Activated CD4-positive, alpha-beta T cell treated with anti-CD3 and anti-CD28 coated beads for 36 hours (primary cell): ENCODE measurements at regions not wholly inside any gene's neighbourhood (a gene's known extent, or its start where the extent isn't known, plus 50 kb on each side); places are given as distances from the start of the nearest gene placed in this dataset.
A peak's percentile ranks its signal among the peaks of the same experiment; 100 is the strongest.

Experiments
- ATAC-seq: fragments of 200-7000 bp; cut with Tn5 transposase; one replicate; pipeline ENCODE4 v1.10.0; 2021; ENCODE audit warnings: mild to moderate bottlenecking, moderate library complexity
- CTCF ChIA-PET: fragments of 350-600 bp; sonication (Branson Sonifier 250); formaldehyde crosslinking; loops from one replicate; lab custom pipeline; 2021; ENCODE audit warnings: antibody characterized with exemption; lab: Charles Lee
- POLR2A ChIA-PET: fragments of 350-600 bp; sonication (Branson Sonifier 250); formaldehyde crosslinking; loops from one replicate; lab custom pipeline; 2021; ENCODE audit warnings: antibody characterized with exemption, inconsistent platforms; lab: Charles Lee
- DNase-seq: peaks from one replicate; pipeline ENCODE4 v3.0.0-alpha.2; 2020
- H3K27ac Mint-ChIP-seq: one replicate; pipeline ENCODE4 v1.8.0; 2021; ENCODE audit warnings: mixed read lengths
- H3K27me3 Mint-ChIP-seq: one replicate; pipeline ENCODE4 v1.8.0; 2021; ENCODE audit warnings: mixed read lengths
- H3K36me3 Mint-ChIP-seq: one replicate; pipeline ENCODE4 v1.8.0; 2021; ENCODE audit warnings: low read depth, mixed read lengths
- H3K4me1 Mint-ChIP-seq: one replicate; pipeline ENCODE4 v1.8.0; 2021; ENCODE audit warnings: mixed read lengths
- H3K4me3 Mint-ChIP-seq: one replicate; pipeline ENCODE4 v1.8.0; 2021; ENCODE audit warnings: mild to moderate bottlenecking, moderate library complexity, mixed read lengths
- H3K9me3 Mint-ChIP-seq: one replicate; pipeline ENCODE4 v1.8.0; 2021; ENCODE audit warnings: low read depth, mixed read lengths
- intact Hi-C, 2 experiments: fragments of 100-400 bp; cut with DNase I in 1 of 2; cut with micrococcal nuclease in 1 of 2; formaldehyde crosslinking; loops; one replicate each; pipeline versions ENCODE4 v1.14.2 to v1.15.1; 2022 to 2024; cut with DNase I, micrococcal nuclease

DNA sequence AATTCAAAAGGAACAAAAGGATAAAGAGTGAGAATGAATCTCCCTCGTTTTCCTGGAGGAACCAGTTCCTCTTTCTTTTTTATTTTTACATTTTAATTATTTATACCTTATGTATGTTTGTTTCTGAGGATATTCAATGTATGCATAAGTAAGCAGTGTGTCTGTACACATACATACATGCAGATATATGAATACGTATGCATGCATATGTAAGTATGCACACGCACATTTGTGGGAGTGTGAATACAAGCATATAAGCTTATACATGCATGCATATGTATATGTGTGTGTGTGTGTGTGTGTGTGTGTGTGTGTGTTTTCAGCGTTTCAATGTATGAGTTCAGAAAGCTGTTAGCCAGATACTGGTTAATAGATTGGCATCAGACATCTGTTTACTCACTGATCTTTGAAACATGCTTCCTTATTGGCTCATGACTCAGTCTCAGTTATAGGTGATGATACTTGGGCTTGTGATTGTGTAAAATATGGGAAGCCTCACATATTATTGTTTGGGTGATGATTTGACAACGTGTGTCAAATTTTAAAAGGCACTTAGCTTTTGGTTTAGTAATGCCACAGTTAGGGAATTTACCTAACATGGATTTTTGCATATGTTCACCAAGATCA is 279.7 kb upstream of the TRIB2 start:
- H3K4me1 Mint-ChIP-seq, result peaks cover 32% of the 10 kb centered on the region
- no peaks in the 10 kb centered on the region for H3K27me3 Mint-ChIP-seq
- ChIA-PET POLR2A (interaction anchor here (0.7 kb wide), 1 partner anchor 231 kb away, joined by 3 read pairs; no protein-coding TSS in a partner anchor), CTCF (interaction anchor here (0.5 to 1.5 kb wide), 3 partner anchors 12 to 278 kb away, joined by 3 read pairs; no protein-coding TSS in a partner anchor)
- no peaks in the 10 kb centered on the region for H3K9me3 Mint-ChIP-seq
- no peak overlapping the region for H3K27ac Mint-ChIP-seq
- intact Hi-C loops, result no loop called here
- no peak for DNase-seq
- no peak for ATAC-seq
- H3K4me3 Mint-ChIP-seq, result no peak overlapping the region
- H3K36me3 Mint-ChIP-seq, result no peaks in the 10 kb centered on the region

DNA sequence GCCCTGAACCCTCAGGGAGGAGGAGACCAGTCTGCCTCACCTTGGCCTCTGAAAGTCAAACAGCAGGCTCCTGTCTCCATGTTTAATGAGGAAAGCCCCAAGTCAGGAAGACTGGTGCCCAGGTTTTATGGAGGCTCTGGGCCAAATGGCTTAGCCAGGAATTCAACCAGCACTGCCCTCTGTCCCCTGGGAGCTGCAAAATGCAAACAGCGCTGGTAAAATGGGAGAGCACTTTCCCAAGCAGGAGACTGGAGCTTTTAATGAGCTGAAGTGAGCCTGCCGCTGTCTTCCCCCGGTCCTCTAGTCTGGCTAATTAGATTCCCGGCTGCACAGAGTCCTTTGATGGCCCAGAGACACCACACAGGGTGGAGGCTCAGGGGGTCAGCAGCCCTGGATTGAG is 276.0 kb upstream of the TRIB2 start:
- DNase-seq, result no peak
- ChIA-PET POLR2A (no interaction called here), CTCF (no interaction called here)
- H3K27ac Mint-ChIP-seq, result no peak overlapping the region
- H3K9me3 Mint-ChIP-seq, result no peaks in the 10 kb centered on the region
- H3K36me3 Mint-ChIP-seq, result no peaks in the 10 kb centered on the region
- no peak for ATAC-seq
- no peak overlapping the region for H3K4me3 Mint-ChIP-seq
- H3K27me3 Mint-ChIP-seq, result no peaks in the 10 kb centered on the region
- intact Hi-C loops, result no loop called here
- peaks cover 36% of the 10 kb centered on the region for H3K4me1 Mint-ChIP-seq

DNA sequence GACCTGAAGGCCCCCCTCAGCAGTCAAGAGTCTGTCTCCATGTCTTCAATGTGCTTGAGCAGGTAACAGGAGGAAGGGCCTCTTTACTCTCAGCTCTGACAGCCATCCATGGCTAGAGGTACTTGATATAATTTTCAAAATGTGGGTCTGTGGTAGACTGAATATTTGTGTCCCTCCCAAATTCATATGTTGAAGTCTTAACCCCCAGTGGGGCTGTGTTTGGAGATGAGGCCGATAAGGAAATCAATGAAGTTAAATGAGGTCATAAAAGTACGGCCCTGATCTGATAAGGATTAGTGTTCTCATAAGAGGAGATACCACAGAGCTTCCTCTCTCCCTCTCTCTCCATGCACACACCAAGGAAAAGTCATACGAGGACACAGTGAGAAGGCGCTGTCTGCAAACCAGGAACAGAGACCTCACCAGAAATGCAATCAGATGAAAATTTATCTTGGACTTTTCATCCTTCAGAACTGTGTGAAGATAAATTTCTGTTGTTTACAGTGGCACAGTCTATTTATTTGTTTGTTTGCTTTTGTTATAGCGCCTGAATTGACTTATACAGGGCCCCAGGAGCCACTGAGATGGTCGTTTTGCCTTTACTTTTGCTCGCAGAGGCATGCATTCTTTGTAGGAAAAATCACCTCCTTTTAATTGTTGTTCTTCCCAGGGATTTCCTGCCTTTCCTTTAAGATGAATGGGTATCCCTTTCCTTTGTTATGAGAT is 274.8 kb upstream of the TRIB2 start:
- no peaks in the 10 kb centered on the region for H3K9me3 Mint-ChIP-seq
- DNase-seq (no peak), ATAC-seq (no peak)
- no peak overlapping the region for H3K4me3 Mint-ChIP-seq
- no peaks in the 10 kb centered on the region for H3K36me3 Mint-ChIP-seq
- H3K27me3 Mint-ChIP-seq, result no peaks in the 10 kb centered on the region
- H3K4me1 Mint-ChIP-seq, result peaks cover 26% of the 10 kb centered on the region
- H3K27ac Mint-ChIP-seq, result no peak overlapping the region
- POLR2A ChIA-PET, result interaction anchor here (0.6 kb wide), 2 partner anchors 19 to 274 kb away, joined by 4 to 6 read pairs; no protein-coding TSS in a partner anchor
- CTCF ChIA-PET, result interaction anchor here (0.8 kb wide), 1 partner anchor 741 kb away, joined by 3 read pairs; no protein-coding TSS in a partner anchor
- intact Hi-C loops, result no loop called here

DNA sequence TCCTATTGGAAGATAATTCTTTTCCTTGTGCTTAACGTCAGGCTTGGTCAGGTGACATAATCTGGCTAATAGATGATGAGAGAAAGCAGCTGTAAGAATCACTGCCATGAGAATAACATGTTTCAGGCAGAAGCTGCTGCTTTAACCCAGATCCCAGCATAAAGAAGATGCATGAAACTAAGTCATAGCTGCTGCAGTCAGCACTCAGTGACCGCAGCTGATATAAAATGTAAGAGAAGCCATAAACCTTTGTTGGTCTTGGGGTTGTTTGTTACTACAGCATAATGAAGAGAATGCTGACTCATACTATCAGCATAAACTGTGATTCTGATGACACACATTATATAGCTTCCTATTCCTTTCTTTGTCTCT is 274.3 kb upstream of the TRIB2 start:
- Mint-ChIP-seq H3K36me3 (no peaks in the 10 kb centered on the region), H3K4me3 (no peak overlapping the region), H3K27me3 (no peaks in the 10 kb centered on the region), H3K27ac (no peak overlapping the region), H3K4me1 (peaks cover 21% of the 10 kb centered on the region), H3K9me3 (no peaks in the 10 kb centered on the region)
- ATAC-seq (peak; percentile 74), DNase-seq (no peak)
- intact Hi-C loops, result no loop called here
- CTCF ChIA-PET, result interaction anchor here (0.8 kb wide), 1 partner anchor 741 kb away, joined by 3 read pairs; no protein-coding TSS in a partner anchor
- POLR2A ChIA-PET, result interaction anchor here (0.6 kb wide), 2 partner anchors 18 to 273 kb away, joined by 4 to 6 read pairs; no protein-coding TSS in a partner anchor

DNA sequence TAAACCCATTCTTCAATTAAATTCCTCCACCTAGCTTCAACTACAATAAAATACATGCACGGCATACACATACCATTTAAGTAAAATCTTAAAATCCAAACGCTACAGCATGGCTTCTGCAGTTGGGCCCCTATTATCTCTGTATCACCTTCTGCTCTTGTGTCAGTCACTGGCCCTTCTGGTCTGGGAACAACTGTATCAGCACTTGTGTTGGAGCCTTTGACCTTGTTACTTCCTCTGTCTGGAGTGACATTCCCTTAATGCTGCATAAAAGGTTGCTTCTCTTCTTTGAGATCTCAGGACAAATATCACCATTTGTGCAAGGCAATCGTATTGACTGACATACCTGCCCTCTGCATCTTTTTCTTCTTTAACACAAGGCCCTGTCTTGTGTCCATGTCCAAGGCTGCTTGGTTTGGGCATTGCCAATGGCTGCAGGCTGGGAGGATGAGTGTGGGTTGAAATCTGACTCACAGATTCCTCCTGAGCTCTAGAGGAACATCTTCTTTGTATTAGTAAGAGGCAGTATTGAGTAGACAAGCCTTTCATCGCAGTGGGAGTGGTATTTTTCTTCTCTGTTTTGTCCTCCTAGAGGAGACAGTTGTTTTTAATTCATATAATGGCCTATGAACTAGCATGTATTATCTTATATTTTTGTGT is 267.8 kb upstream of the TRIB2 start:
- CTCF ChIA-PET, result no interaction called here
- no peak overlapping the region for H3K27ac Mint-ChIP-seq
- intact Hi-C loops, result no loop called here
- no peaks in the 10 kb centered on the region for H3K9me3 Mint-ChIP-seq
- no peaks in the 10 kb centered on the region for H3K36me3 Mint-ChIP-seq
- peaks cover 25% of the 10 kb centered on the region for H3K4me1 Mint-ChIP-seq
- POLR2A ChIA-PET, result no interaction called here
- DNase-seq, result peak; percentile 38
- peak; percentile 88 for ATAC-seq
- H3K27me3 Mint-ChIP-seq, result no peaks in the 10 kb centered on the region
- no peak overlapping the region for H3K4me3 Mint-ChIP-seq

DNA sequence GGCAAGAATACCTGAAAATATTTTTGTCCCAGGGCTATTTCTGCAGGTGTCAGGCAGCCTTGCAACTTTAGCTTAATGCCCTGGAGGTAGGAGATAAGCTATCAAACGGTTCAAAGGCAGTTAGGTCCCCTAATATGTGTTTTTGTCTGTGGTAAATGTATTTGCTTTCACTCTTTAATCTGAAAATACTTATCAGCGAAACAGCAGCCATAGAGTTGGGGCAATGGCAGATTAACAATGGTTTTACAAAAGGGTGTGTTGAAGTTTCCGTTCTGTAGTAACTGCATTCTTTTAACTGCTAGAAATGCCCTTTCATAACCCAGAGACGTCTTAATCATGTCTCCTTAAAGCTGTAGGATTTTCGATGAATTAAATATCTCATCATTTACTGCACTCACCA is 265.0 kb upstream of the TRIB2 start:
- Mint-ChIP-seq H3K27me3 (no peaks in the 10 kb centered on the region), H3K4me3 (peak overlapping the region; percentile 20), H3K36me3 (no peaks in the 10 kb centered on the region), H3K4me1 (peaks cover 33% of the 10 kb centered on the region), H3K9me3 (no peaks in the 10 kb centered on the region), H3K27ac (peak overlapping the region; percentile 32)
- ChIA-PET CTCF (interaction anchor here (0.8 to 0.9 kb wide), 2 partner anchors 38 to 54 kb away, joined by 3 read pairs; no protein-coding TSS in a partner anchor), POLR2A (no interaction called here)
- no peak for DNase-seq
- ATAC-seq, result no peak
- intact Hi-C loops, result no loop called here

DNA sequence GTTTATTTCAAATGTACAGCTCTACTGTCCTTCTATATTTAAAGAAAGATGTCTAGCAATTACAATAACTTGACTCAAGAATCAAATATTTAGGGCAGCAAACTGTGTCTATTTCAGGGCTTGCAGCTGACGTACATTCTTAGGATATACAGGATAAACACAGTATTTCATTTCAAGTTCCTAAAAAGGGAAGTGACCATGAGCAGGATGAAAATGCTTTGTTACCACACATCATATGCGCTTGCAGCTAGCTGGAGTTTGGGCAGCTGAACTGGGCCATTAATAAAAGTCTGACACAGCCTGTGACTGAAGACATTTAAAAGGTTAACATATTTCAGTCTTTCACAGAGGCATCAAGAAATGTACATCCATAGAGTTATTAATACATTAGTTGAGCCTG is 264.6 kb upstream of the TRIB2 start:
- CTCF ChIA-PET, result interaction anchor here (0.8 to 0.9 kb wide), 2 partner anchors 38 to 54 kb away, joined by 3 read pairs; no protein-coding TSS in a partner anchor
- no peak for ATAC-seq
- intact Hi-C loops, result no loop called here
- Mint-ChIP-seq H3K9me3 (no peaks in the 10 kb centered on the region), H3K4me1 (peaks cover 37% of the 10 kb centered on the region), H3K27ac (peak overlapping the region; percentile 37), H3K36me3 (no peaks in the 10 kb centered on the region), H3K27me3 (no peaks in the 10 kb centered on the region), H3K4me3 (peak overlapping the region; percentile 20)
- no peak for DNase-seq
- POLR2A ChIA-PET, result no interaction called here

DNA sequence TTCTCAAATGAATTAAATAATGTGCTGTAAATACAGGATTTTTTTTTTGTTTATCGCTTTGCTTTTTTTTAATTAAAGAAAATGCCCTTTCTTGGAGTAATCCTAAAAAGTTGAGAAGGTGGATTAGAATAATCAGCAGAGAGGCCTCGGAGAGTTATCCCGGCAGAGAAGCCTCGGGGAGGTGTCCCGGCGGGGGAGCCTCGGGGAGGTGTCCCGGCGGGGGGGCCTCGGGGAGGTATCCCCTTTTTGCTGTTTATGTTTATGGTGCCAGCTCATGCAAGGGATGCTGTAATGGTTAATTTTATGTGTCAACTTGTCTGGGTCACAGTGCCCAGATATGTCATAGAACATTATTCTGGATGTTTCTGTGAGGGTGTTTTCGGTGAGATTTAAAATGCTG is 263.0 kb upstream of the TRIB2 start:
- Mint-ChIP-seq H3K27me3 (no peaks in the 10 kb centered on the region), H3K4me3 (no peak overlapping the region), H3K9me3 (no peaks in the 10 kb centered on the region), H3K4me1 (peaks cover 42% of the 10 kb centered on the region), H3K36me3 (no peaks in the 10 kb centered on the region), H3K27ac (no peak overlapping the region)
- ChIA-PET CTCF (no interaction called here), POLR2A (no interaction called here)
- no peak for ATAC-seq
- no peak for DNase-seq
- intact Hi-C loops, result no loop called here

DNA sequence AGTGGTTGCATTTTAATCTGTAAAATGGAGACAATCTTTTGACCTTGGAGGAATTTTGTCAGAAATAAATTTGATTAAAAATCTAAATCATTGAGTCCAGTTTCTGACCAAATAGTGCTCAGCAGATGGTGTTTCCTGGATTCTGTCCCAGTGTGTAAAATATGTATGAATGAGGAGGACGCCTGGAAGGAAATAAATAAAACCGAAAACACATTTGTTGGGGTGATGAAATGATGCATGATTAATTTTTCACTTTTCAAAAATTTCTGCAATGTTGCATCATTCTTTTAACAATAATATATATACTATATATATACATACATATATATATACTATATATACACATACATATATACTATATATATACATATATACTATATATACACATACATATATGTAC is 261.1 kb upstream of the TRIB2 start:
- Mint-ChIP-seq H3K27me3 (no peaks in the 10 kb centered on the region), H3K27ac (no peak overlapping the region), H3K4me1 (peaks cover 33% of the 10 kb centered on the region), H3K36me3 (no peaks in the 10 kb centered on the region), H3K9me3 (no peaks in the 10 kb centered on the region), H3K4me3 (no peak overlapping the region)
- POLR2A ChIA-PET, result no interaction called here
- intact Hi-C loops, result loop anchor here (1.0 to 5.0 kb wide), 3 partner anchors 47 to 261 kb away; partner anchors contain the start of gene TRIB2 (in 1 of the 2)
- ATAC-seq (no peak), DNase-seq (no peak)
- CTCF ChIA-PET, result no interaction called here

DNA sequence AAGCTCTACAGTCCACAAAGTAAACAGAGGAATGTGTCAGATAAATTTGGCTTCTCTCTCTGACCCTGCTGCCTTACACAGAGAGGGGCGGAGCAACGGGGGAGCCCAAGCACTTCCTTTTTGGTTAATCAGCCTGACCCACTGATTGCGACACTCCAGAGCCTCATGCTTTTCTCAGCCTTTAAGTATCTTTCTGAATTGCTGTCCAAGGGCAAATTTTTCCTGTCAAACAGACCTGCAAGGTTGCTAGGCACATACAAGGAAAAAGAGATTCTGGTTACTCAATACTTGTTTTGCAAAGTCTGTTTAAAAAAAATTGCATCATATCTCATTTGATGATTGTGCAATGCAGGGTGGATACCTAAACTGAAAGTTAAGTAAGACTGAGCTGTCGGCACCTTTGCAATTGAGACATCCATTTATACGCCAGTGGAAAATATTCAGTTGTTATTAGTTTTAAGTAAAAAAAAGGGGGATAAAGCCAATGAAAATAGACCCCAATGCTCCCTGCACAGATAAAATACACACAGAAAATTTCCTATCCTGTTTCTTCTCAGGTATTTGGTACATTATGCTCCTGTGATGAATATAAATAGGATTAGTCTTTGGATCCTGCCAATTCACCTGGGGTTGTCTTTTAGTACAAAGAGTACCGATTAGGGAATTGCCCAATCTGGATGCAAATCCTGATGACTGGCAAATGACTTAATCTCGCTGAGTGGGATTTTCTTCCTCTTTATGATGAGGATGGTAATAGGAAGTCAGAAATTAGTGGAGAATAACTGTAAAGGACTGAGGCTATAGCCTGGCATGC is 260.2 kb upstream of the TRIB2 start:
- Mint-ChIP-seq H3K27ac (peak overlapping the region; percentile 81), H3K27me3 (no peaks in the 10 kb centered on the region), H3K36me3 (no peaks in the 10 kb centered on the region), H3K9me3 (no peaks in the 10 kb centered on the region), H3K4me3 (peak overlapping the region; percentile 56), H3K4me1 (peaks cover 31% of the 10 kb centered on the region)
- intact Hi-C loops, result loop anchor here (1.0 to 5.0 kb wide), 3 partner anchors 46 to 260 kb away; partner anchors contain the start of gene TRIB2 (in 1 of the 2)
- POLR2A ChIA-PET, result no interaction called here
- CTCF ChIA-PET, result no interaction called here
- DNase-seq (peak; percentile 63), ATAC-seq (peak; percentile 83)

DNA sequence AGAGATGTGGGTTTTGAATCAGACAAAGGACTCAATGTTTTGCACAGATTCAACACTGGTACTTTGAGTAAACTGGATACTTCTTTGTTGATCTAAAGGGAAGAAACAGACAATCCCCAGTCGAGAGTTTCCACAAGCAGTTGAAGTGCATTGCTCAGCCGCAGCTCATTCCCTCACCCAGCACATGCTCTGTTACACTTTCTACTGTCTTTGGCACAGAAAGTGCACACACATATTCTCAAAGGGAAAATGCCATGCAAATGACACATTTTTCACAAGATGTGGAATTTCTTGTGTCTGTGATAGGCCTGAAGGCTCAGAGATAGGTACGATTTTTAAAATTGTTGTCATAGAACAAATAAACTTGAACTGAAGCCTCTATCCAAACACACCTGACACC is 258.9 kb upstream of the TRIB2 start:
- Mint-ChIP-seq H3K27me3 (no peaks in the 10 kb centered on the region), H3K9me3 (no peaks in the 10 kb centered on the region), H3K27ac (no peak overlapping the region), H3K36me3 (no peaks in the 10 kb centered on the region), H3K4me1 (peaks cover 19% of the 10 kb centered on the region), H3K4me3 (no peak overlapping the region)
- ChIA-PET POLR2A (no interaction called here), CTCF (no interaction called here)
- DNase-seq (no peak), ATAC-seq (no peak)
- intact Hi-C loops, result loop anchor here (5.0 kb wide), 2 partner anchors 44 to 49 kb away; no protein-coding TSS in a partner anchor
